ENCODE measurements at regions not wholly inside any gene's neighbourhood (a gene's known extent, or its start where the extent isn't known, plus 50 kb on each side); places are given as distances from the start of the nearest gene placed in this dataset.

- DNase-seq (ENCODE audit: low spot score in 2 of 2) (no peak), ATAC-seq (ENCODE audit: low read depth) (no peak)
- Mint-ChIP-seq H3K27me3 (peaks cover 8% of the 10 kb centered on the region), H3K9me3 (no peaks in the 10 kb centered on the region), H3K4me3 (no peak overlapping the region), H3K4me1 (no peaks in the 10 kb centered on the region), H3K36me3 (no peaks in the 10 kb centered on the region), H3K27ac (no peak overlapping the region)
Measured at GRCh38 chr2:37499113-37499512, 154.7 kb downstream of the QPCT start.

- no peak overlapping the region for H3K27ac Mint-ChIP-seq
- no peak for ATAC-seq (ENCODE audit: low read depth)
- DNase-seq (ENCODE audit: low spot score in 2 of 2) = no peak
- no peaks in the 10 kb centered on the region for H3K9me3 Mint-ChIP-seq
- no peak overlapping the region for H3K4me3 Mint-ChIP-seq
- no peaks in the 10 kb centered on the region for H3K4me1 Mint-ChIP-seq
- H3K36me3 Mint-ChIP-seq = no peaks in the 10 kb centered on the region
- peaks cover 8% of the 10 kb centered on the region for H3K27me3 Mint-ChIP-seq
Measured at GRCh38 chr2:37500031-37500430, 155.6 kb downstream of the QPCT start.

GRCh38 chr2:37501113-37501512, 156.7 kb downstream of the QPCT start:
- Mint-ChIP-seq H3K36me3 (no peaks in the 10 kb centered on the region), H3K27me3 (peaks cover 8% of the 10 kb centered on the region), H3K4me1 (no peaks in the 10 kb centered on the region), H3K9me3 (no peaks in the 10 kb centered on the region), H3K4me3 (no peak overlapping the region), H3K27ac (no peak overlapping the region)
- DNase-seq (ENCODE audit: low spot score in 2 of 2) (no peak), ATAC-seq (ENCODE audit: low read depth) (no peak)

DNA sequence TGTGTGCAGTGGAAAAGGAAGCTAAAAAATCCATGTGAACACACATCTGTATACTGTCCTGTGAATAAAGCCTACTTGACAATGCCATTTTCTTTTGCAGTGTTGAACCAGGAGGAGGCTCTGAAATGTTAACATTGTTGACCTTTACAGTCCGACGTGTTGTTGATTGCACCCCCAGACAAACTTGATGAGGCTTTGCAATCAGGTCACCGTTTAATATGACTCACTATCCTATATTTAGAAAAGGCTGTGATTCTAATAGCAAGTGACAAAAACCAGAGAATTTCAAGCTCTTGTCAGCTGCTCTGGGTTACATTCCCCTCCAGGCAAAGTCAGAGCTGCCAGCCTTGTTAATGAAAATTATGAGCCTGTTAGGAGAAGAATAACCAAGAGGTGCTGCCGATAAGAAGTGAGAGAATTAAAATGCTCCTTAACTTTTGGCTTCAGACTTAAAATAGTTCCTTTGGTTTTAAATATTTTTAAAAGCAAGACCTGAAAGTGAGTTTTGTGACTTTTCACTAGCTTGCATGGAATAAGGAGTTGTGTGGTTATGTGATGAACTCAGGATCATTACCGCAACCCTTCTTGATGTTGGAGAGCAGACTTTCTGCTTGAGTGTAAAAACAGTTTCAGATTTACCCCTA, 162.1 kb downstream of the QPCT start:
- DNase-seq (ENCODE audit: low spot score in 2 of 2) (no peak), ATAC-seq (ENCODE audit: low read depth) (no peak)
- Mint-ChIP-seq H3K4me1 (no peaks in the 10 kb centered on the region), H3K27ac (no peak overlapping the region), H3K4me3 (no peak overlapping the region), H3K27me3 (peaks cover 5% of the 10 kb centered on the region), H3K36me3 (no peaks in the 10 kb centered on the region), H3K9me3 (peaks cover 1% of the 10 kb centered on the region)

DNA sequence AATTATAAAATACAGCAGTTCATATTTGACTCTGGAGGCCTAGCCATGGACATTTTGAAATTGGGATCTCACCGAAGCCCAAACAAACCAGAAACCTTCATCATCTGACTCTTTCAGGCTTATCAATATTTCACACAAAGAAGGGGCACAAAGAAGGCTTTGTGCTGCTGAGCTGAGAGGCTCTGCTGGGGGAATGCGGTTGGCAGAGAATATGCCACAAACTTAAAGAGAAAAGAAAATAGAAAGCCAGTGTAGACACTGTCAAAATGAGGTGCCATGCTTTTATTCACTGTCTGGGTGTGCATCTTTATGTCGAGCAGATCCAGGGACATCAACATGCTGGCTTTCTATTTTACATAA, 162.6 kb downstream of the QPCT start:
- no peak overlapping the region for H3K4me3 Mint-ChIP-seq
- DNase-seq (ENCODE audit: low spot score in 2 of 2) (no peak), ATAC-seq (ENCODE audit: low read depth) (no peak)
- no peaks in the 10 kb centered on the region for H3K4me1 Mint-ChIP-seq
- peaks cover 1% of the 10 kb centered on the region for H3K9me3 Mint-ChIP-seq
- H3K27me3 Mint-ChIP-seq = peaks cover 2% of the 10 kb centered on the region
- H3K27ac Mint-ChIP-seq = no peak overlapping the region
- no peaks in the 10 kb centered on the region for H3K36me3 Mint-ChIP-seq

DNA sequence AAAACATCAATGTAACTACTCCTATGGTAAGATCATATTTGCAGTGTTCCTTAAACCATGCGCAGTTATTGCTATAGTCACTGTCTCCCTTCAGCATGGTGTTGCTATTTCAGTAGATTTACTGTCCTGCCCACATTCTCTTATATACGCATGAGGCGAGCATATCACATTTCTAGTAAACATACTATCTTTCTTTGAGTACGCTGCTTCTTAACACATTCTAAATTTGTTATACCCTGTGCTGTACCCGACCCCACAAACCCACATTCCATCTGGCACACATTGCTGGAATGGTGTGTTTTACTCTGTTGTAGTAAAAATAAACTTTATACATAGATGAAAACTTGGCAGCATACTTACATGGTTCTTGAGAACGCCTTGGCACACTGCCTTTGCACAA, 163.3 kb downstream of the QPCT start:
- Mint-ChIP-seq H3K4me3 (no peak overlapping the region), H3K27me3 (peaks cover 2% of the 10 kb centered on the region), H3K4me1 (no peaks in the 10 kb centered on the region), H3K27ac (no peak overlapping the region), H3K36me3 (no peaks in the 10 kb centered on the region), H3K9me3 (peaks cover 1% of the 10 kb centered on the region)
- ATAC-seq (ENCODE audit: low read depth) = no peak
- no peak for DNase-seq (ENCODE audit: low spot score in 2 of 2)

GRCh38 chr2:37512971-37513370, 158.5 kb downstream of the CDC42EP3 start:
- peaks cover 3% of the 10 kb centered on the region for H3K9me3 Mint-ChIP-seq
- ATAC-seq (ENCODE audit: low read depth) = no peak

DNA sequence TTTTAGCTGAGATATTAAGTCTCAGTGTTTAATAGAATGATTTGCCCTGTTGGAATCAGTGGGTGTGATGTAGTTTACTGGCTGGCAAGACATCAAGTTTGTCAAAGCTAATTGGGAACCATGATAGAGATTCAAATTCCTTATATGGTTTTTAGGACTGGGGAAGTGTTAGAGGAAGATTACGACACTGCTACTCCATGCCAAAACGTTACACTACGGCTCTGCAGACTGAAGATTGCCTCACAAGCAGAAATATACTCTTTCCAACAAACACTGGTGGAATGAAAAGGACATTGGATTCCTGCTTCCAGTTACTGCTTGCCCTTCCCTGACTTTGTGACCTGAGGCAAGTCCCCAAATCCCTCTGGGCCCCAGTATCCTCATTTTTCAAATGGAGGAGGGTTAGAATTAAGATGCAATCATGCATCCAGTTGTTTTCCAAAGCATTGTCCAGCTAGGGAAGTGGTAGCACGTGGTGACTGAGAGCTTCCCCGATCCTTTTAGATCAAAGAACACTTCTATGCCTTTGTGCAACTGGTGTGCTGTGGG, 147.6 kb downstream of the CDC42EP3 start:
- DNase-seq (ENCODE audit: low spot score in 2 of 2) = no peak
- H3K27ac Mint-ChIP-seq = peak overlapping the region; percentile 50
- no peaks in the 10 kb centered on the region for H3K9me3 Mint-ChIP-seq
- peaks cover 8% of the 10 kb centered on the region for H3K4me1 Mint-ChIP-seq
- ATAC-seq (ENCODE audit: low read depth) = no peak
- no peaks in the 10 kb centered on the region for H3K36me3 Mint-ChIP-seq
- H3K4me3 Mint-ChIP-seq = no peak overlapping the region
- H3K27me3 Mint-ChIP-seq = no peaks in the 10 kb centered on the region

More at GRCh38 chr2:37512971-37513370, 158.5 kb downstream of the CDC42EP3 start:
- no peaks in the 10 kb centered on the region for H3K4me1 Mint-ChIP-seq
- no peak overlapping the region for H3K27ac Mint-ChIP-seq
- DNase-seq (ENCODE audit: low spot score in 2 of 2) = no peak
- peaks cover 1% of the 10 kb centered on the region for H3K36me3 Mint-ChIP-seq
- H3K27me3 Mint-ChIP-seq = no peaks in the 10 kb centered on the region
- no peak overlapping the region for H3K4me3 Mint-ChIP-seq

GRCh38 chr2:37526323-37526722, 145.1 kb downstream of the CDC42EP3 start:
- no peaks in the 10 kb centered on the region for H3K9me3 Mint-ChIP-seq
- H3K36me3 Mint-ChIP-seq = no peaks in the 10 kb centered on the region
- DNase-seq (ENCODE audit: low spot score in 2 of 2) = no peak
- no peak for ATAC-seq (ENCODE audit: low read depth)
- no peak overlapping the region for H3K4me3 Mint-ChIP-seq
- no peaks in the 10 kb centered on the region for H3K27me3 Mint-ChIP-seq
- H3K27ac Mint-ChIP-seq = no peak overlapping the region
- peaks cover 8% of the 10 kb centered on the region for H3K4me1 Mint-ChIP-seq

DNA sequence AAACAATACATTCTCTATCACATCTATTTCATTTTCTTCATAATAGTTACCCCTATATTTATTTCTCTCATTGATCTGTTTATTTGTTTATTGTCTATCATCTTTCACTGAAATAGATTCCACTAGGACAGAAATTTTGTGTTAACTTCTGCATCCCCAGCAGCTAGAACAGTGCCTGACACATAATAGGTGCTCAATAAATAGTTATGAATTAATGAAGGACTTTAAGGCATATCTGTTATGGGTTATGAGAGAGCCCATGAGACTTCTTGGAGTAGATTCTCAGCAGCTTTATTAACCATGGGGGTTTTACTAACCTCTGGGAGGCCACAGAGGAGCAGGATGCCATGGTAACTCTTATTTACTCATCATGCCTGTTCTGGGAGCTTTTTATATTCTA, 144.6 kb downstream of the CDC42EP3 start:
- H3K4me1 Mint-ChIP-seq = peaks cover 8% of the 10 kb centered on the region
- no peaks in the 10 kb centered on the region for H3K36me3 Mint-ChIP-seq
- H3K9me3 Mint-ChIP-seq = no peaks in the 10 kb centered on the region
- H3K4me3 Mint-ChIP-seq = no peak overlapping the region
- DNase-seq (ENCODE audit: low spot score in 2 of 2) (no peak), ATAC-seq (ENCODE audit: low read depth) (peak; percentile 21)
- H3K27me3 Mint-ChIP-seq = no peaks in the 10 kb centered on the region
- peak overlapping the region; percentile 89 for H3K27ac Mint-ChIP-seq

- DNase-seq (ENCODE audit: low spot score in 2 of 2) (peak in 1 of 2 donors; percentile 35), ATAC-seq (ENCODE audit: low read depth) (peak; percentile 97)
- Mint-ChIP-seq H3K36me3 (no peaks in the 10 kb centered on the region), H3K4me3 (no peak overlapping the region), H3K4me1 (peaks cover 8% of the 10 kb centered on the region), H3K27ac (peak overlapping the region; percentile 89), H3K9me3 (no peaks in the 10 kb centered on the region), H3K27me3 (no peaks in the 10 kb centered on the region)
Measured at GRCh38 chr2:37527361-37527760, 144.1 kb downstream of the CDC42EP3 start.

- H3K9me3 Mint-ChIP-seq = no peaks in the 10 kb centered on the region
- DNase-seq (ENCODE audit: low spot score in 2 of 2) (no peak), ATAC-seq (ENCODE audit: low read depth) (no peak)
- no peaks in the 10 kb centered on the region for H3K36me3 Mint-ChIP-seq
- H3K27me3 Mint-ChIP-seq = no peaks in the 10 kb centered on the region
- H3K27ac Mint-ChIP-seq = no peak overlapping the region
- peaks cover 5% of the 10 kb centered on the region for H3K4me1 Mint-ChIP-seq
- no peak overlapping the region for H3K4me3 Mint-ChIP-seq
Measured at GRCh38 chr2:37529830-37530415, 141.5 kb downstream of the CDC42EP3 start.

- no peak overlapping the region for H3K4me3 Mint-ChIP-seq
- H3K27ac Mint-ChIP-seq = no peak overlapping the region
- DNase-seq (ENCODE audit: low spot score in 2 of 2) = no peak
- no peaks in the 10 kb centered on the region for H3K9me3 Mint-ChIP-seq
- H3K36me3 Mint-ChIP-seq = no peaks in the 10 kb centered on the region
- no peak for ATAC-seq (ENCODE audit: low read depth)
- peaks cover 1% of the 10 kb centered on the region for H3K4me1 Mint-ChIP-seq
- H3K27me3 Mint-ChIP-seq = no peaks in the 10 kb centered on the region
Measured at GRCh38 chr2:37532503-37532902, 138.9 kb downstream of the CDC42EP3 start.

DNA sequence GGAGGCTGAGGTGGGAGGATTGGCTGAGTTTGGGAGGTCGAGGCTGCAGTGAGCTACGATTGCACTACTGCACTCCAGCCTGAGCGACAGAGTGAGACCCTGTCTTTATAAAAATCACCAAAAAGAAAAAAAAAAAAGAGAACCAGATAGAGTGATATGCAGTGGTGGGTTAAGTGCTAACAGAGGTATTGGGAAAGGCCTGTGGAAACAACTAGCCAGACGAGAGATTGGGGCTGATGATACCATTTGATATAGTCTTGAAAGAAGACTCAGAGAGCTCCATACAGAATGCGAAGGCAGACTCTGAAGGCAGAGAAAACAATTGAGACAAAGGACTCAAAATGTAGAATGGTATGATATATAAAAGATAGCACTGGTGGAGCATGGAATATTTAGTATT, 134.1 kb downstream of the CDC42EP3 start:
- Mint-ChIP-seq H3K4me1 (no peaks in the 10 kb centered on the region), H3K36me3 (peaks cover 2% of the 10 kb centered on the region), H3K27me3 (no peaks in the 10 kb centered on the region), H3K4me3 (no peak overlapping the region), H3K9me3 (peaks cover 2% of the 10 kb centered on the region), H3K27ac (no peak overlapping the region)
- ATAC-seq (ENCODE audit: low read depth) (no peak), DNase-seq (ENCODE audit: low spot score in 2 of 2) (no peak)

GRCh38 chr2:37541516-37541915, 129.9 kb downstream of the CDC42EP3 start:
- peaks cover 14% of the 10 kb centered on the region for H3K4me1 Mint-ChIP-seq
- peaks cover 2% of the 10 kb centered on the region for H3K36me3 Mint-ChIP-seq
- H3K27me3 Mint-ChIP-seq = no peaks in the 10 kb centered on the region
- ATAC-seq (ENCODE audit: low read depth) (no peak), DNase-seq (ENCODE audit: low spot score in 2 of 2) (no peak)
- H3K27ac Mint-ChIP-seq = no peak overlapping the region
- no peak overlapping the region for H3K4me3 Mint-ChIP-seq
- peaks cover 2% of the 10 kb centered on the region for H3K9me3 Mint-ChIP-seq
